ENCODE measurements at regions not wholly inside any gene's neighbourhood (a gene's known extent, or its start where the extent isn't known, plus 50 kb on each side); places are given as distances from the start of the nearest gene placed in this dataset.

DNA sequence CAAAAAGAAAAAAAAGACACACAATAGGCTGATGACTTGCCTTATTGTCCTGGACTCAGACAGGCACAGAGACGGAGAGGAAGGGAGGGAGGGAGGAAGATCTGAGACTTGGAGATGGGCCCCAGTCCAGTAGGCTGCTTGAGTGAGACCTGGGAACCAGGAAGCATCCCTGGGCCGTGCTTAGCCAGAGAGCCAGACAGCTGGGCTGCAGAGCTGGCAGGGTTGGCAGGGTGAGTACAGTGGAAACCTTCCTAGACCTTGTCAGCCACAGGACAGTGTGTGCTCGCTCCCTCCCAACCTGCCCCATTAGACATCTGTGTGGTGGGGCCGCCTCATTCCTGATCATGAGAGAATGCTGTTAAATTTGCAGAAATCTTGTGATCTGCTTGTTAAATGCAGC, 107.9 kb upstream of the ALDH1A3 start:
- Histone ChIP-seq H3K27me3 (replicated peaks in 1 of 2; ENCODE audit: control insufficient read depth in 2 of 2, insufficient read depth in 2 of 2, low read length in 1 of 2) (no peaks in the 10 kb centered on the region; a peak in 1 of 4 replicates), H2AFZ (ENCODE audit: control insufficient read depth, low read depth, low read length) (no peak overlapping the region), H4K20me1 (ENCODE audit: control insufficient read depth, insufficient read depth) (no peaks in the 10 kb centered on the region), H3K36me3 (ENCODE audit: control insufficient read depth in 2 of 2, insufficient read depth in 2 of 2, low read length in 1 of 2) (no peaks in the 10 kb centered on the region), H3K79me2 (ENCODE audit: control insufficient read depth, insufficient read depth, low read length) (no peaks in the 10 kb centered on the region), H3K9me3 (replicated peaks; ENCODE audit: control insufficient read depth, insufficient read depth, low read length) (no peaks in the 10 kb centered on the region; the same call in 2 of the 3 replicates), H3K9ac (ENCODE audit: control insufficient read depth, insufficient read depth, low read length) (no peak overlapping the region), H3K27ac (ENCODE audit: control insufficient read depth, insufficient read depth) (no peak overlapping the region), H3K4me3 (no peak overlapping the region), H3K4me1 (ENCODE audit: control insufficient read depth, insufficient read depth, low read length) (no peaks in the 10 kb centered on the region), H3K4me2 (ENCODE audit: control insufficient read depth, insufficient read depth) (no peak overlapping the region)
- CTCF ChIA-PET: no interaction called here
- no peak for DNase-seq (ENCODE audit: low read depth, low spot score)
- RAD21 ChIA-PET (ENCODE audit: unreplicated experiment): no interaction called here
- intact Hi-C loops (cut with micrococcal nuclease; ENCODE audit: unreplicated experiment): no loop called here
- in situ Hi-C loops (cut with MboI): no loop called here
- no TSS peak for BruUV-seq (replicated peaks)
- 19% methylated on average over 4 of the region's 4 CpGs for WGBS (ENCODE audit: insufficient coverage, insufficient replicate concordance, low lambda C conversion rate, missing lambda C conversion rate)
- POLR2A ChIA-PET: no interaction called here
- TF ChIP-seq ZNF217 (IDR thresholded peaks at IDR 0.05) (no peak), POLR2AphosphoS2 (IDR thresholded peaks at IDR 0.05; ENCODE audit: low read depth, low read length) (no peak), SP1 (IDR thresholded peaks at IDR 0.05; ENCODE audit: low read depth, low read length) (no peak), JUND (IDR thresholded peaks at IDR 0.05; ENCODE audit: low read depth, low read length) (no peak)
- TF ChIP-seq, protein P1, sequence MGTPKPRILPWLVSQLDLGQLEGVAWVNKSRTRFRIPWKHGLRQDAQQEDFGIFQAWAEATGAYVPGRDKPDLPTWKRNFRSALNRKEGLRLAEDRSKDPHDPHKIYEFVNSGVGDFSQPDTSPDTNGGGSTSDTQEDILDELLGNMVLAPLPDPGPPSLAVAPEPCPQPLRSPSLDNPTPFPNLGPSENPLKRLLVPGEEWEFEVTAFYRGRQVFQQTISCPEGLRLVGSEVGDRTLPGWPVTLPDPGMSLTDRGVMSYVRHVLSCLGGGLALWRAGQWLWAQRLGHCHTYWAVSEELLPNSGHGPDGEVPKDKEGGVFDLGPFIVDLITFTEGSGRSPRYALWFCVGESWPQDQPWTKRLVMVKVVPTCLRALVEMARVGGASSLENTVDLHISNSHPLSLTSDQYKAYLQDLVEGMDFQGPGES (IDR thresholded peaks at IDR 0.05): no peak
- TF ChIP-seq, protein P2, sequence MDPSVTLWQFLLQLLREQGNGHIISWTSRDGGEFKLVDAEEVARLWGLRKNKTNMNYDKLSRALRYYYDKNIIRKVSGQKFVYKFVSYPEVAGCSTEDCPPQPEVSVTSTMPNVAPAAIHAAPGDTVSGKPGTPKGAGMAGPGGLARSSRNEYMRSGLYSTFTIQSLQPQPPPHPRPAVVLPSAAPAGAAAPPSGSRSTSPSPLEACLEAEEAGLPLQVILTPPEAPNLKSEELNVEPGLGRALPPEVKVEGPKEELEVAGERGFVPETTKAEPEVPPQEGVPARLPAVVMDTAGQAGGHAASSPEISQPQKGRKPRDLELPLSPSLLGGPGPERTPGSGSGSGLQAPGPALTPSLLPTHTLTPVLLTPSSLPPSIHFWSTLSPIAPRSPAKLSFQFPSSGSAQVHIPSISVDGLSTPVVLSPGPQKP (IDR thresholded peaks at IDR 0.05; ENCODE audit: low read depth, low read length): no peak
- TF ChIP-seq, protein P3, sequence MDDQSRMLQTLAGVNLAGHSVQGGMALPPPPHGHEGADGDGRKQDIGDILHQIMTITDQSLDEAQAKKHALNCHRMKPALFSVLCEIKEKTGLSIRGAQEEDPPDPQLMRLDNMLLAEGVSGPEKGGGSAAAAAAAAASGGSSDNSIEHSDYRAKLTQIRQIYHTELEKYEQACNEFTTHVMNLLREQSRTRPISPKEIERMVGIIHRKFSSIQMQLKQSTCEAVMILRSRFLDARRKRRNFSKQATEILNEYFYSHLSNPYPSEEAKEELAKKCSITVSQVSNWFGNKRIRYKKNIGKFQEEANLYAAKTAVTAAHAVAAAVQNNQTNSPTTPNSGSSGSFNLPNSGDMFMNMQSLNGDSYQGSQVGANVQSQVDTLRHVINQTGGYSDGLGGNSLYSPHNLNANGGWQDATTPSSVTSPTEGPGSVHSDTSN (IDR thresholded peaks at IDR 0.05; ENCODE audit: insufficient replicate concordance, low read depth, low read length): no peak
- TF ChIP-seq, protein P4, sequence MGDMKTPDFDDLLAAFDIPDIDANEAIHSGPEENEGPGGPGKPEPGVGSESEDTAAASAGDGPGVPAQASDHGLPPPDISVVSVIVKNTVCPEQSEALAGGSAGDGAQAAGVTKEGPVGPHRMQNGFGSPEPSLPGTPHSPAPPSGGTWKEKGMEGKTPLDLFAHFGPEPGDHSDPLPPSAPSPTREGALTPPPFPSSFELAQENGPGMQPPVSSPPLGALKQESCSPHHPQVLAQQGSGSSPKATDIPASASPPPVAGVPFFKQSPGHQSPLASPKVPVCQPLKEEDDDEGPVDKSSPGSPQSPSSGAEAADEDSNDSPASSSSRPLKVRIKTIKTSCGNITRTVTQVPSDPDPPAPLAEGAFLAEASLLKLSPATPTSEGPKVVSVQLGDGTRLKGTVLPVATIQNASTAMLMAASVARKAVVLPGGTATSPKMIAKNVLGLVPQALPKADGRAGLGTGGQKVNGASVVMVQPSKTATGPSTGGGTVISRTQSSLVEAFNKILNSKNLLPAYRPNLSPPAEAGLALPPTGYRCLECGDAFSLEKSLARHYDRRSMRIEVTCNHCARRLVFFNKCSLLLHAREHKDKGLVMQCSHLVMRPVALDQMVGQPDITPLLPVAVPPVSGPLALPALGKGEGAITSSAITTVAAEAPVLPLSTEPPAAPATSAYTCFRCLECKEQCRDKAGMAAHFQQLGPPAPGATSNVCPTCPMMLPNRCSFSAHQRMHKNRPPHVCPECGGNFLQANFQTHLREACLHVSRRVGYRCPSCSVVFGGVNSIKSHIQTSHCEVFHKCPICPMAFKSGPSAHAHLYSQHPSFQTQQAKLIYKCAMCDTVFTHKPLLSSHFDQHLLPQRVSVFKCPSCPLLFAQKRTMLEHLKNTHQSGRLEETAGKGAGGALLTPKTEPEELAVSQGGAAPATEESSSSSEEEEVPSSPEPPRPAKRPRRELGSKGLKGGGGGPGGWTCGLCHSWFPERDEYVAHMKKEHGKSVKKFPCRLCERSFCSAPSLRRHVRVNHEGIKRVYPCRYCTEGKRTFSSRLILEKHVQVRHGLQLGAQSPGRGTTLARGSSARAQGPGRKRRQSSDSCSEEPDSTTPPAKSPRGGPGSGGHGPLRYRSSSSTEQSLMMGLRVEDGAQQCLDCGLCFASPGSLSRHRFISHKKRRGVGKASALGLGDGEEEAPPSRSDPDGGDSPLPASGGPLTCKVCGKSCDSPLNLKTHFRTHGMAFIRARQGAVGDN (IDR thresholded peaks at IDR 0.05): no peak
- FAIRE-seq: no peak
- SMC1A ChIA-PET (ENCODE audit: uncharacterized antibody, unreplicated experiment): no interaction called here
- ATAC-seq: no peak

All from GM12878 (cell line).